Gastroesophageal sphincter (tissue), 3 donors: ENCODE measurements at regions not wholly inside any gene's neighbourhood (a gene's known extent, or its start where the extent isn't known, plus 50 kb on each side); places are given as distances from the start of the nearest gene placed in this dataset.
"Not testable (repeated sequence)": the region's sequence is repeated elsewhere in the genome, so short reads cannot be mapped to it uniquely, and the experiment has no call there.

Source experiments
- POLR2AphosphoS5 ChIP-seq: sonication (generic); formaldehyde crosslinking; IDR thresholded peaks from one replicate; pipeline ENCODE4 v1.6.1; 2017; ENCODE audit warnings: antibody characterized with exemption
- TF ChIP-seq, protein P1 (sequence below), 4 experiments: fragments of 200-600 bp in 2 of 4; fragments of 450-650 bp in 2 of 4; sonication (generic) in 1 of 4; IDR thresholded peaks; one replicate each; pipeline ENCODE4 v1.5.1; 2017 to 2019; ENCODE audit warnings: antibody characterized with exemption in 4 of 4, mild to moderate bottlenecking in 2 of 4, moderate library complexity in 2 of 4

DNA sequence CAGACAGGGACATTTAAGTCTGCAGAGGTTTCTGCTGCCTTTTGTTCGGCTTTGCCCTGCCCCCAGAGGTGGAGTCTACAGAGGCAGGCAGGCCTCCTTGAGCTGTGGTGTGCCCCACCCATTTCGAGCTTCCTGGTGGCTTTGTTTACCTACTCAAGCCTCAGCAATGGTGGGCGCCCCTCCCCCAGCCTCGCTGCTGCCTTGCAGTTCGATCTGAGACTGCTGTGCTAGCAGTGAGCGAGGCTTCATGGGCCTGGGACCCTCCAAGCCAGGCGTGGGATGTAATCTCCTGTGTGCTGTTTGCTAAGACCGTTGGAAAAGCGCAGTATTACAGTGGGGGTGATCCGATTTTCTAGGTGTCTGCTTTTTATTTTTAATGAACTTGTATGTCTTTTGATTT, 133.6 kb upstream of the NTRK2 start:
- TF ChIP-seq, protein P1, sequence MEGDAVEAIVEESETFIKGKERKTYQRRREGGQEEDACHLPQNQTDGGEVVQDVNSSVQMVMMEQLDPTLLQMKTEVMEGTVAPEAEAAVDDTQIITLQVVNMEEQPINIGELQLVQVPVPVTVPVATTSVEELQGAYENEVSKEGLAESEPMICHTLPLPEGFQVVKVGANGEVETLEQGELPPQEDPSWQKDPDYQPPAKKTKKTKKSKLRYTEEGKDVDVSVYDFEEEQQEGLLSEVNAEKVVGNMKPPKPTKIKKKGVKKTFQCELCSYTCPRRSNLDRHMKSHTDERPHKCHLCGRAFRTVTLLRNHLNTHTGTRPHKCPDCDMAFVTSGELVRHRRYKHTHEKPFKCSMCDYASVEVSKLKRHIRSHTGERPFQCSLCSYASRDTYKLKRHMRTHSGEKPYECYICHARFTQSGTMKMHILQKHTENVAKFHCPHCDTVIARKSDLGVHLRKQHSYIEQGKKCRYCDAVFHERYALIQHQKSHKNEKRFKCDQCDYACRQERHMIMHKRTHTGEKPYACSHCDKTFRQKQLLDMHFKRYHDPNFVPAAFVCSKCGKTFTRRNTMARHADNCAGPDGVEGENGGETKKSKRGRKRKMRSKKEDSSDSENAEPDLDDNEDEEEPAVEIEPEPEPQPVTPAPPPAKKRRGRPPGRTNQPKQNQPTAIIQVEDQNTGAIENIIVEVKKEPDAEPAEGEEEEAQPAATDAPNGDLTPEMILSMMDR (IDR thresholded peaks at IDR 0.05), result not testable (repeated sequence)
- TF ChIP-seq POLR2AphosphoS5, result not testable (repeated sequence)
